Lower lobe of right lung (tissue), 2 donors: ENCODE measurements at regions not wholly inside any gene's neighbourhood (a gene's known extent, or its start where the extent isn't known, plus 50 kb on each side); places are given as distances from the start of the nearest gene placed in this dataset.

Source experiments
- ATAC-seq, 2 donors: fragments of 200-7000 bp; cut with Tn5 transposase; one replicate each; pipeline ENCODE4 v1.9.1; 2020 to 2022; ENCODE audit warnings: mild to moderate bottlenecking in 2 of 2, moderate library complexity in 2 of 2
- DNase-seq: peaks from one replicate; pipeline ENCODE4 v3.0.0-alpha.2; 2020
- H3K27ac ChIP-seq: fragments of 200-600 bp; one replicate; pipeline ENCODE4 v1.8.0; 2022
- H3K27me3 ChIP-seq: fragments of 200-600 bp; one replicate; pipeline ENCODE4 v1.8.0; 2022; ENCODE audit warnings: low read depth
- H3K36me3 ChIP-seq: fragments of 200-600 bp; one replicate; pipeline ENCODE4 v1.8.0; 2022; ENCODE audit warnings: mild to moderate bottlenecking
- H3K4me1 ChIP-seq: fragments of 200-600 bp; one replicate; pipeline ENCODE4 v1.8.0; 2022
- H3K4me3 ChIP-seq: fragments of 200-600 bp; one replicate; pipeline ENCODE4 v1.8.0; 2022; ENCODE audit warnings: mild to moderate bottlenecking
- H3K9me3 ChIP-seq: fragments of 200-600 bp; one replicate; pipeline ENCODE4 v1.8.0; 2022
- intact Hi-C: fragments of 100-400 bp; cut with DNase I; formaldehyde crosslinking; loops from one replicate; pipeline ENCODE4 v1.11.0; 2022
- TF ChIP-seq, protein P1 (sequence below): fragments of 200-600 bp; IDR thresholded peaks from one replicate; pipeline ENCODE4 v1.8.0; 2022; ENCODE audit warnings: antibody characterized with exemption, mild to moderate bottlenecking
- donor health status: DM: no; HTN: yes; CAD: no; lungs with severe emphysema.

GRCh38 chr12:115758183-115758582 is 519.3 kb downstream of the MED13L start:
- TF ChIP-seq, protein P1, sequence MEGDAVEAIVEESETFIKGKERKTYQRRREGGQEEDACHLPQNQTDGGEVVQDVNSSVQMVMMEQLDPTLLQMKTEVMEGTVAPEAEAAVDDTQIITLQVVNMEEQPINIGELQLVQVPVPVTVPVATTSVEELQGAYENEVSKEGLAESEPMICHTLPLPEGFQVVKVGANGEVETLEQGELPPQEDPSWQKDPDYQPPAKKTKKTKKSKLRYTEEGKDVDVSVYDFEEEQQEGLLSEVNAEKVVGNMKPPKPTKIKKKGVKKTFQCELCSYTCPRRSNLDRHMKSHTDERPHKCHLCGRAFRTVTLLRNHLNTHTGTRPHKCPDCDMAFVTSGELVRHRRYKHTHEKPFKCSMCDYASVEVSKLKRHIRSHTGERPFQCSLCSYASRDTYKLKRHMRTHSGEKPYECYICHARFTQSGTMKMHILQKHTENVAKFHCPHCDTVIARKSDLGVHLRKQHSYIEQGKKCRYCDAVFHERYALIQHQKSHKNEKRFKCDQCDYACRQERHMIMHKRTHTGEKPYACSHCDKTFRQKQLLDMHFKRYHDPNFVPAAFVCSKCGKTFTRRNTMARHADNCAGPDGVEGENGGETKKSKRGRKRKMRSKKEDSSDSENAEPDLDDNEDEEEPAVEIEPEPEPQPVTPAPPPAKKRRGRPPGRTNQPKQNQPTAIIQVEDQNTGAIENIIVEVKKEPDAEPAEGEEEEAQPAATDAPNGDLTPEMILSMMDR: no peak
- intact Hi-C loops: loop anchor here (10.0 kb wide), 1 partner anchor 1083 kb away; no protein-coding TSS in a partner anchor
- Histone ChIP-seq H3K4me1 (no peaks in the 10 kb centered on the region), H3K27me3 (no peaks in the 10 kb centered on the region), H3K27ac (peak overlapping the region; percentile 73), H3K36me3 (no peaks in the 10 kb centered on the region), H3K4me3 (peak overlapping the region; percentile 20), H3K9me3 (no peaks in the 10 kb centered on the region)
- DNase-seq: no peak
- no peak for ATAC-seq

DNA sequence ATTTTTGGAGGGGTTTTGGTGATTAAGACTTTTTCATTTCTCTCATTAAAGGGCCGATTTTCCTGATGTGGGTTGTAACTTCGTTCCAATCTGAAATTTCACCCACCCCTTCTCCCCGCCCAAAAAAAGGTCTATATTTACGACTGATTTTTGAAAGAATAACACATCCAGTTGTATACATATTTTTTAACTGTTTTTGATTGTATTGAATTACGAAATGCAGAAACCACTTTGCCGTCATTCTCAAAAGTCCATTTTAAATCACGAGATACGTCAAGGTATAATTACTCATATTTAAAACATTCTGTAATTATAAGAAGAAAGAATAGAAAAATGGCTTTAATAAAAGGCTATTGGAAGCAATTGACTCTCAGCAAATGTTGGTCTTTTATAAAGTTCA is 520.7 kb downstream of the MED13L start:
- TF ChIP-seq, protein P1: no peak
- Histone ChIP-seq H3K4me1 (peaks cover 11% of the 10 kb centered on the region), H3K9me3 (no peaks in the 10 kb centered on the region), H3K27me3 (no peaks in the 10 kb centered on the region), H3K27ac (peak overlapping the region; percentile 73), H3K4me3 (no peak overlapping the region), H3K36me3 (no peaks in the 10 kb centered on the region)
- intact Hi-C loops: loop anchor here (10.0 kb wide), 1 partner anchor 1082 kb away; no protein-coding TSS in a partner anchor
- DNase-seq: no peak
- no peak for ATAC-seq

GRCh38 chr12:115756271-115756670 is 521.2 kb downstream of the MED13L start:
- H3K27ac ChIP-seq: peak overlapping the region; percentile 73

DNA sequence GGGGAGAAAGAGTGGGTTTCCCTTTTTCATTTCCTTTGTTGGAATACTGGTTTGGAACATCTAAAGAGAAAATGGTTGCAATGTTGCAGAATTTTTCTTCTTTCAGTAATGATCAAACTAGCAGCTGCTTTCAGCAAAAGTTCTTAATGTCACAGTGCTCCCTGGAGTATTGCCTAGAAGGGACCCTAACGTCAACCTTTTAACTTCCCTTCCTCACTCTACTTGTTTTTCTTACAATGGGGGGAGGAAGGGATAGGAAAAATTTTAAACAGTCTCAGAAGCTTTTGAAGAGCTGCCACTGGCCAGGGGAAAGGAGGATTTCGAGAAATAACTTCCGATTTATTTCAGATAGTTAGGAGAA is 521.8 kb downstream of the MED13L start:
- no peaks in the 10 kb centered on the region for H3K27me3 ChIP-seq
- TF ChIP-seq, protein P1: no peak
- intact Hi-C loops: loop anchor here (10.0 kb wide), 1 partner anchor 1081 kb away; no protein-coding TSS in a partner anchor

More at GRCh38 chr12:115756271-115756670, 521.2 kb downstream of the MED13L start:
- H3K9me3 ChIP-seq: no peaks in the 10 kb centered on the region
- H3K36me3 ChIP-seq: no peaks in the 10 kb centered on the region
- peaks cover 14% of the 10 kb centered on the region for H3K4me1 ChIP-seq
- no peak for ATAC-seq
- no peaks in the 10 kb centered on the region for H3K27me3 ChIP-seq
- no peak for DNase-seq
- no peak overlapping the region for H3K4me3 ChIP-seq
- TF ChIP-seq, protein P1: no peak
- intact Hi-C loops: loop anchor here (10.0 kb wide), 1 partner anchor 1081 kb away; no protein-coding TSS in a partner anchor

GRCh38 chr12:115755061-115755724 is 522.3 kb downstream of the MED13L start:
- intact Hi-C loops: loop anchor here (10.0 kb wide), 1 partner anchor 1080 kb away; no protein-coding TSS in a partner anchor
- peaks cover 14% of the 10 kb centered on the region for H3K4me1 ChIP-seq
- DNase-seq (no peak), ATAC-seq (no peak)
- no peaks in the 10 kb centered on the region for H3K9me3 ChIP-seq
- H3K27ac ChIP-seq: peak overlapping the region; percentile 73
- H3K36me3 ChIP-seq: no peaks in the 10 kb centered on the region
- TF ChIP-seq, protein P1: no peak
- no peak overlapping the region for H3K4me3 ChIP-seq
- no peaks in the 10 kb centered on the region for H3K27me3 ChIP-seq

More for the DNA sequence above, 521.8 kb downstream of the MED13L start:
- Histone ChIP-seq H3K36me3 (no peaks in the 10 kb centered on the region), H3K9me3 (no peaks in the 10 kb centered on the region), H3K4me3 (no peak overlapping the region), H3K27ac (peak overlapping the region; percentile 73), H3K4me1 (peaks cover 14% of the 10 kb centered on the region)
- no peak for DNase-seq
- no peak for ATAC-seq
